ENCODE measurements at regions not wholly inside any gene's neighbourhood (a gene's known extent, or its start where the extent isn't known, plus 50 kb on each side); places are given as distances from the start of the nearest gene placed in this dataset.

DNA sequence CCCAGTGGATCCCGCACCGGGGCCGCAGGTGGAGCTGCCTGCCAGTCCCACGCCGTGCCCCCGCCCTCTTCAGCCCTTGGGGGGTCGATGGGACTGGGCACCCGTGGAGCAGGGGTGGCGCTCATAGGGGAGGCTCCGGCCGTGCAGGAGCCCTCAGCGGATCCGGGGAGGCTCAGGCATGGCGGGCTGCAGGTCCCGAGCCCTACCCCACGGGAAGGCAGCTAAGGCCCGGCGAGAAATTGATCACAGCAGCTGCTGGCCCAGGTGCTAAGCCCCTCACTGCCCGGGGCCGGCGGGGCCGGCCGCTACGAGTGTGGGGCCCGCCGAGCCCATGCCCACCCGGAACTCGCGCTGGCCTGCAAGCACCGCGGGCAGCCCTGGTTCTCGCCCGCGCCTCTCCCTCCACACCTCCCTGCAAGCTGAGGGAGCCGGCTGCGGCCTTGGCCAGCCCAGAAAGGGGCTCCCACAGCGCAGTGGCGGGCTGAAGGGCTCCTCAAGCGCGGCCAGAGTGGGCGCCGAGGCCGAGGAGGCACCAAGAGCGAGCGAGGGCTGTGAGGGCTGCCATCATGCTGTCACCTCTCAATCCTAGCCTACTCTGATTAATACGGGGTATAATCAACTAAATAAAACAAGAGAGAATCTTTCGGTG is 56.5 kb upstream of the ABHD2 start:
- DNase-seq, result peak; percentile 40

GRCh38 chr15:89034305-89034704 is 54.0 kb upstream of the ABHD2 start:
- no peak for DNase-seq

DNA sequence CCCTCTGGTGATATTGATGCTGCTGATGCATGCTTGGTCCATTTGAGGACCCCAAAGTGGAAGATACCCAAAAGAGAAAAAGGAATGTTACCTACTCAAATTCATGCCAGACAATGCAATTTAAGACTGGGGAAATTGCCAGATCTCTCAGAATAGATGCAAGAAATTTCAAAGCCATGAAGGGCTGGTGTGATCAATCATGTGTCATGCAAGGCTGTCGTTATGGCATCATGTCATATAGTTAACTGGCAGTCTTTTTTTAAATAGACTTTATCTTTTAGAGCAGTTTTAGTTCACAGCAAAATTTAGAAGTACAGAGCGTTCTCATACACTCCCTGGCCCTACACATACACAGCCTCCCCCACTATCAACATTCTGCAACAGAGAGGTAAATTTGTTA is 53.1 kb upstream of the ABHD2 start:
- no peak for DNase-seq

GRCh38 chr15:89035658-89036057 is 52.6 kb upstream of the ABHD2 start:
- no peak for DNase-seq

DNA sequence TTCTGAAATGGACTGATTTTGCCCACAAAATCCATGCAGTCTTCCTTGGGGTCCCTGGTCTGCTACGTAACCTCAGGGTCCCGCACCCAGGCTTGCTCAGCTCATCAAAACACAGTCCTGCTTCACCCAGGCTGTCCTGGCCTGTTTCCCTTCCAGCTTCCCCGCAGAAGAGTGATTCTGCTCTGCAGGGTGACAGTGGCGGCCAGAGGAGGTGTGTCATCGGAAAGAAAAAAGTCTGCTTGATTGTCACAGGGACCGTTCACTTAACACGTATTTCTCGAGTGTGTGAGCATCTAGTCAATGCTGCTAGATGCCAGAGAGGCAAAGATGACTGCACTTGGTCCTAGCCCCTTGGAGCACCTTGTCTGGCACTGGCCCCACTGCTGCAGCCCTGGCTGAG is 50.1 kb upstream of the ABHD2 start:
- peak; percentile 26 for DNase-seq

Measured in activated CD8-positive, alpha-beta memory T cell treated with anti-CD3 and anti-CD28 coated beads, Interleukin-2, amount 50 U/mL, for 48 hours (primary cell).